K562 (cell line): ENCODE measurements at regions not wholly inside any gene's neighbourhood (a gene's known extent, or its start where the extent isn't known, plus 50 kb on each side); places are given as distances from the start of the nearest gene placed in this dataset.

ENCODE experiments used
- ATAC-seq: fragments of 200-7000 bp; cut with Tn5 transposase; 3 replicates; pipeline ENCODE4 v1.9.1; 2020; ENCODE audit warnings: moderate library complexity
- BruUV-seq: library from RNA; stranded (reverse); fragments of 400-500 nt; replicated peaks from 2 replicates; lab custom pipeline; 2021; lab: Mats Ljungman, UMichigan
- CTCF ChIA-PET: fragments of 300-600 bp; formaldehyde crosslinking; extraction: SDS; loops from one replicate; lab custom pipeline; 2021; ENCODE audit warnings: low intra/inter-chr PET ratio; lab: Yijun Ruan, JAX
- POLR2A ChIA-PET: fragments of 300-600, 350-650 bp; sonication (Branson Sonifier 250); formaldehyde crosslinking; extraction: SDS; loops from one replicate; lab custom pipeline; 2021; ENCODE audit warnings: antibody characterized with exemption, inconsistent platforms; lab: Yijun Ruan, JAX
- DNase-seq, 4 experiments: peaks; one replicate each; pipeline versions ENCODE4 v3.0.0 to v3.0.0-alpha.2; 2011 to 2018; ENCODE audit warnings: low spot score in 3 of 4, mixed read lengths in 3 of 4; ENCODE audit errors: extremely low read depth in 1 of 4
- FAIRE-seq: peaks from 2 replicates; lab custom pipeline; 2011; peaks lifted over from hg19 to GRCh38; lab: Jason Lieb, UNC
- H2AFZ ChIP-seq: 2 replicates; pipeline ENCODE4 v1.6.0; 2011; ENCODE audit warnings: low read depth, low read length, control low read depth, inconsistent platforms
- H3K27ac ChIP-seq: fragments of 200-600 bp; 3 replicates; pipeline ENCODE4 v1.8.0; 2011; ENCODE audit warnings: low read depth, mild to moderate bottlenecking, control low read depth, inconsistent platforms, low read length, moderate library complexity, mixed read lengths; ENCODE audit errors: extremely low read depth
- H3K27me3 ChIP-seq, 2 experiments: fragments of 300-600 bp in 1 of 2; 2 replicates in 1 of 2; 3 replicates in 1 of 2; pipeline versions ENCODE4 v1.6.0 to v1.8.0; 2011; ENCODE audit warnings: inconsistent platforms in 2 of 2, low read length in 2 of 2, mild to moderate bottlenecking in 1 of 2, mixed read lengths in 1 of 2, moderate library complexity in 1 of 2; ENCODE audit not compliant: control insufficient read depth in 2 of 2, insufficient read depth in 2 of 2
- H3K36me3 ChIP-seq: fragments of 300-600 bp; 3 replicates; pipeline ENCODE4 v1.8.0; 2011; ENCODE audit warnings: mild to moderate bottlenecking, low read length, inconsistent platforms; ENCODE audit not compliant: control insufficient read depth, insufficient read depth
- H3K4me1 ChIP-seq, 2 experiments: fragments of 200-600 bp in 1 of 2; replicated peaks in 1 of 2; 2 replicates in 1 of 2; 3 replicates in 1 of 2; pipeline versions ENCODE4 v1.5.1 to v1.8.0; 2011; ENCODE audit warnings: inconsistent platforms in 2 of 2, low read length in 2 of 2, mild to moderate bottlenecking in 1 of 2, mixed read lengths in 1 of 2, moderate library complexity in 1 of 2; ENCODE audit not compliant: control insufficient read depth in 2 of 2, insufficient read depth in 2 of 2
- H3K4me2 ChIP-seq: 2 replicates; pipeline ENCODE4 v1.6.1; 2011; ENCODE audit warnings: low read length, control low read depth, inconsistent platforms, mixed read lengths; ENCODE audit not compliant: insufficient read depth
- H3K4me3 ChIP-seq: fragments of 200-600 bp; sonication (generic), shearing (Covaris generic); 2 replicates; pipeline ENCODE4 v1.5.1; 2016; ENCODE audit warnings: control low read depth, inconsistent platforms
- H3K79me2 ChIP-seq: fragments of 200-600 bp; 3 replicates; pipeline ENCODE4 v1.8.0; 2011; ENCODE audit warnings: low read length, inconsistent platforms; ENCODE audit not compliant: control insufficient read depth, insufficient read depth
- H3K9ac ChIP-seq, 2 experiments: 2 replicates each; pipeline versions ENCODE4 v1.6.0 to v1.6.1; 2011; ENCODE audit warnings: low read depth in 2 of 2, low read length in 2 of 2, control low read depth in 1 of 2, inconsistent platforms in 1 of 2, mild to moderate bottlenecking in 1 of 2, mixed read lengths in 1 of 2; ENCODE audit not compliant: insufficient read depth in 1 of 2
- H3K9me1 ChIP-seq: one replicate; pipeline ENCODE4 v1.6.0; 2011; ENCODE audit warnings: inconsistent platforms, mild to moderate bottlenecking, low read length, moderate library complexity; ENCODE audit not compliant: control insufficient read depth, insufficient read depth
- H3K9me3 ChIP-seq: replicated peaks from 2 replicates; pipeline ENCODE4 v1.5.1; 2011; ENCODE audit warnings: low read depth, low read length, inconsistent platforms; ENCODE audit not compliant: control insufficient read depth, insufficient read depth
- H4K20me1 ChIP-seq: replicated peaks from 2 replicates; pipeline ENCODE4 v1.6.1; 2011; ENCODE audit warnings: low read length, inconsistent platforms, mixed read lengths; ENCODE audit not compliant: control insufficient read depth, insufficient read depth
- CGGBP1 ChIP-seq: fragments of 250-450 bp; sonication (Bioruptor Pico); IDR thresholded peaks from 2 replicates; pipeline ENCODE4 v1.9.0; 2021; ENCODE audit warnings: mild to moderate bottlenecking
- DMBX1 ChIP-seq: fragments of 250-450 bp; sonication (Bioruptor Pico); IDR thresholded peaks from 2 replicates; pipeline ENCODE4 v1.8.0; 2022; ENCODE audit warnings: inconsistent platforms, mild to moderate bottlenecking, moderate library complexity, borderline replicate concordance
- EP300 ChIP-seq: IDR thresholded peaks from 2 replicates; pipeline ENCODE4 v1.6.1; 2012; ENCODE audit warnings: low read length, improper control_type of control experiment
- FOXJ3 ChIP-seq: sonication (generic); formaldehyde crosslinking; IDR thresholded peaks from 2 replicates; pipeline ENCODE4 v1.4.0; 2020; ENCODE audit warnings: mild to moderate bottlenecking, missing genetic modification reagents
- FOXP4 ChIP-seq: sonication (generic); formaldehyde crosslinking; IDR thresholded peaks from 2 replicates; pipeline ENCODE4 v1.8.0; 2022; ENCODE audit warnings: mild to moderate bottlenecking, missing genetic modification reagents, borderline replicate concordance
- HDAC8 ChIP-seq: fragments of 450-650 bp; IDR thresholded peaks from 2 replicates; pipeline ENCODE4 v1.6.1; 2016; ENCODE audit warnings: mild to moderate bottlenecking, missing genetic modification characterization, moderate library complexity, missing compliant biosample characterization
- HNRNPLL ChIP-seq: fragments of 200-400 bp; formaldehyde crosslinking; IDR thresholded peaks from 2 replicates; pipeline ENCODE4 v1.6.1; 2017; ENCODE audit warnings: low read length, low read depth, mild to moderate bottlenecking; ENCODE audit not compliant: poor library complexity, severe bottlenecking
- KLF1 ChIP-seq: fragments of 450-650 bp; IDR thresholded peaks from 2 replicates; pipeline ENCODE4 v1.6.1; 2016; ENCODE audit warnings: missing genetic modification characterization, missing compliant biosample characterization
- MXI1 ChIP-seq: IDR thresholded peaks from 2 replicates; pipeline ENCODE4 v1.6.1; 2011; ENCODE audit warnings: low read depth, mild to moderate bottlenecking, improper control_type of control experiment, low read length
- STAG1 ChIP-seq: sonication (generic); formaldehyde crosslinking; IDR thresholded peaks from 2 replicates; pipeline ENCODE4 v1.5.0; 2020; ENCODE audit warnings: missing genetic modification reagents, borderline replicate concordance
- TGIF2 ChIP-seq: sonication (generic); formaldehyde crosslinking; IDR thresholded peaks from 2 replicates; pipeline ENCODE4 v1.8.1; 2022; ENCODE audit warnings: mild to moderate bottlenecking, missing genetic modification reagents, moderate library complexity
- ZBTB7A ChIP-seq: IDR thresholded peaks from 2 replicates; pipeline ENCODE4 v1.6.1; 2011; ENCODE audit warnings: low read depth, mild to moderate bottlenecking, low read length, moderate library complexity, borderline replicate concordance; ENCODE audit not compliant: control insufficient read depth
- ZNF12 ChIP-seq: sonication (generic); formaldehyde crosslinking; IDR thresholded peaks from 2 replicates; pipeline ENCODE4 v1.4.0; 2020; ENCODE audit warnings: mild to moderate bottlenecking, missing genetic modification reagents
- ZNF263 ChIP-seq: sonication (generic); formaldehyde crosslinking; IDR thresholded peaks from 2 replicates; pipeline ENCODE4 v1.8.0; 2022; ENCODE audit warnings: mild to moderate bottlenecking, missing genetic modification reagents, borderline replicate concordance
- ZNF354B ChIP-seq: fragments of 250-450 bp; sonication (Bioruptor Pico); IDR thresholded peaks from 2 replicates; pipeline ENCODE4 v1.4.0; 2020
- ZNF644 ChIP-seq: fragments of 200-800 bp; sonication (Bioruptor generic); IDR thresholded peaks from 2 replicates; pipeline ENCODE4 v1.6.1; 2016; ENCODE audit warnings: low read depth, missing genetic modification characterization, missing compliant biosample characterization
- ZNF79 ChIP-seq: fragments of 250-450 bp; sonication (Bioruptor Pico); IDR thresholded peaks from 2 replicates; pipeline ENCODE4 v1.4.0; 2020; ENCODE audit warnings: low read depth, mild to moderate bottlenecking, moderate library complexity
- WGBS: fragments of 100-300 bp; shearing (Covaris generic); methylation state at CpG from one replicate; pipeline ENCODE4 v1.1.6; 2016; ENCODE audit warnings: low coverage, mixed read lengths; ENCODE audit not compliant: insufficient coverage; ENCODE audit errors: missing lambda C conversion rate; 5-methylcytosine and 5-hydroxymethylcytosine counted together
- in situ Hi-C: fragments of 300-500 bp; cut with MboI; formaldehyde crosslinking; loops from 4 replicates; pipeline ENCODE4 v1.15.0; 2018; ENCODE audit warnings: inconsistent platforms, mixed read lengths
- intact Hi-C: fragments of 100-400 bp; cut with micrococcal nuclease; formaldehyde crosslinking; loops from 2 replicates; pipeline ENCODE4 v1.14.2; 2022
- TF ChIP-seq, protein P1 (sequence below): fragments of 450-650 bp; IDR thresholded peaks from 2 replicates; pipeline ENCODE4 v1.6.1; 2017; ENCODE audit warnings: antibody characterized with exemption
- TF ChIP-seq, protein P2 (sequence below): fragments of 250-450 bp; sonication (Bioruptor Pico); IDR thresholded peaks from 2 replicates; pipeline ENCODE4 v1.8.0; 2021; ENCODE audit warnings: mild to moderate bottlenecking, moderate library complexity

DNA sequence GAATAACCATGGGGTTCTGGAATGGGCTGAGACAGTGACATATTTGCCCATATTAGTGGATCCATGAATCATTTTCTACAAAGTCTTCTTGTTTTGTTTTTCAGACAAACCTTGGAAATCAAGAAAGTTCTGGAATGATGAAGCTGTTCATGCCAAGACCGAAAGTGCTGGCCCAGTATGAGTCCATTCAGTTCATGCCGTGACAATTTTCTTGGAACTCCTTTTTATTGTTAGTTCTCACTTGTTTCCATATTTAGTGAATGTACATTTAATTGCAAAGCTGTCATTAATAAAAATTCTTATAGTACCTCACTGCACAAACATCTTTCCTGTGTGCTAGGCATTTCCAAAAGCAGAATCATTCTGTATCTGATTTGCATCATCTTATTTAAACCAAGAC lies 100.6 kb upstream of the KCNJ15 start:
- H3K4me2 ChIP-seq: no peak overlapping the region
- POLR2A ChIA-PET: interaction anchor here (0.6 to 1.6 kb wide), 3 partner anchors 9 to 1368 kb away, joined by 3 to 4 read pairs (median 4); no protein-coding TSS in a partner anchor
- H3K4me1 ChIP-seq: no peaks in the 10 kb centered on the region
- in situ Hi-C loops: loop anchor here (5.0 to 25.0 kb wide), 2 partner anchors 196 to 444 kb away; no protein-coding TSS in a partner anchor
- DNase-seq (no peak), ATAC-seq (no peak), FAIRE-seq (no peak)
- no peaks in the 10 kb centered on the region for H3K9me3 ChIP-seq
- no peaks in the 10 kb centered on the region for H3K27me3 ChIP-seq
- peaks cover 31% of the 10 kb centered on the region; the same call in 2 of the 3 replicates for H3K36me3 ChIP-seq
- H4K20me1 ChIP-seq: peaks cover 11% of the 10 kb centered on the region
- 90% methylated on average over 2 of the region's 2 CpGs for WGBS
- H2AFZ ChIP-seq: no peak overlapping the region
- no peaks in the 10 kb centered on the region; the same call in 2 of the 3 replicates for H3K79me2 ChIP-seq
- intact Hi-C loops: no loop called here
- H3K4me3 ChIP-seq: no peak overlapping the region
- H3K27ac ChIP-seq: no peak overlapping the region
- peaks cover 5% of the 10 kb centered on the region for H3K9me1 ChIP-seq
- no peak overlapping the region for H3K9ac ChIP-seq
- BruUV-seq: no TSS peak
- CTCF ChIA-PET: no interaction called here
- TF ChIP-seq MXI1 (no peak), FOXP4 (CRISPR knock-in tag) (no peak), EP300 (no peak), ZNF263 (CRISPR knock-in tag) (no peak), CGGBP1 (CRISPR knock-in tag) (no peak), ZNF79 (CRISPR knock-in tag) (no peak), ZNF12 (no peak), HNRNPLL (no peak), DMBX1 (CRISPR knock-in tag) (no peak), FOXJ3 (no peak), ZNF354B (CRISPR knock-in tag) (no peak), ZNF644 (tag) (no peak), HDAC8 (no peak), ZBTB7A (no peak), STAG1 (CRISPR knock-in tag) (no peak), KLF1 (tag) (no peak), TGIF2 (CRISPR knock-in tag) (no peak)
- TF ChIP-seq, protein P1, sequence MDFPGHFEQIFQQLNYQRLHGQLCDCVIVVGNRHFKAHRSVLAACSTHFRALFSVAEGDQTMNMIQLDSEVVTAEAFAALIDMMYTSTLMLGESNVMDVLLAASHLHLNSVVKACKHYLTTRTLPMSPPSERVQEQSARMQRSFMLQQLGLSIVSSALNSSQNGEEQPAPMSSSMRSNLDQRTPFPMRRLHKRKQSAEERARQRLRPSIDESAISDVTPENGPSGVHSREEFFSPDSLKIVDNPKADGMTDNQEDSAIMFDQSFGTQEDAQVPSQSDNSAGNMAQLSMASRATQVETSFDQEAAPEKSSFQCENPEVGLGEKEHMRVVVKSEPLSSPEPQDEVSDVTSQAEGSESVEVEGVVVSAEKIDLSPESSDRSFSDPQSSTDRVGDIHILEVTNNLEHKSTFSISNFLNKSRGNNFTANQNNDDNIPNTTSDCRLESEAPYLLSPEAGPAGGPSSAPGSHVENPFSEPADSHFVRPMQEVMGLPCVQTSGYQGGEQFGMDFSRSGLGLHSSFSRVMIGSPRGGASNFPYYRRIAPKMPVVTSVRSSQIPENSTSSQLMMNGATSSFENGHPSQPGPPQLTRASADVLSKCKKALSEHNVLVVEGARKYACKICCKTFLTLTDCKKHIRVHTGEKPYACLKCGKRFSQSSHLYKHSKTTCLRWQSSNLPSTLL: no peak
- TF ChIP-seq, protein P2, sequence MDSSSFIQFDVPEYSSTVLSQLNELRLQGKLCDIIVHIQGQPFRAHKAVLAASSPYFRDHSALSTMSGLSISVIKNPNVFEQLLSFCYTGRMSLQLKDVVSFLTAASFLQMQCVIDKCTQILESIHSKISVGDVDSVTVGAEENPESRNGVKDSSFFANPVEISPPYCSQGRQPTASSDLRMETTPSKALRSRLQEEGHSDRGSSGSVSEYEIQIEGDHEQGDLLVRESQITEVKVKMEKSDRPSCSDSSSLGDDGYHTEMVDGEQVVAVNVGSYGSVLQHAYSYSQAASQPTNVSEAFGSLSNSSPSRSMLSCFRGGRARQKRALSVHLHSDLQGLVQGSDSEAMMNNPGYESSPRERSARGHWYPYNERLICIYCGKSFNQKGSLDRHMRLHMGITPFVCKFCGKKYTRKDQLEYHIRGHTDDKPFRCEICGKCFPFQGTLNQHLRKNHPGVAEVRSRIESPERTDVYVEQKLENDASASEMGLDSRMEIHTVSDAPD (CRISPR knock-in tag): no peak
